GM21367 (cell line): ENCODE measurements at regions not wholly inside any gene's neighbourhood (a gene's known extent, or its start where the extent isn't known, plus 50 kb on each side); places are given as distances from the start of the nearest gene placed in this dataset.
"Not testable (repeated sequence)": the region's sequence is repeated elsewhere in the genome, so short reads cannot be mapped to it uniquely, and the experiment has no call there.

ENCODE experiments used
- ATAC-seq: cut with Tn5 transposase; IDR thresholded peaks from one replicate; pipeline ENCODE4 v1.9.1; 2021; ENCODE audit not compliant: unreplicated experiment

GRCh38 chr11:34756591-34756990 lies 135.7 kb downstream of the EHF start:
- no peak for ATAC-seq

GRCh38 chr11:34755671-34756070 lies 134.8 kb downstream of the EHF start:
- no peak for ATAC-seq

- ATAC-seq: no peak
These were observed 133.4 kb downstream of the EHF start for GRCh38 chr11:34754171-34754823.

- ATAC-seq: no peak
These were observed 130.0 kb downstream of the EHF start for GRCh38 chr11:34750692-34751405.

GRCh38 chr11:34749666-34750659 lies 129.1 kb downstream of the EHF start:
- ATAC-seq: no peak

- ATAC-seq: no peak
These were observed 127.1 kb downstream of the EHF start for GRCh38 chr11:34748036-34748435.

- no peak for ATAC-seq
These were observed 126.4 kb downstream of the EHF start for GRCh38 chr11:34747251-34747650.

GRCh38 chr11:34745195-34745594 lies 124.3 kb downstream of the EHF start:
- ATAC-seq: no peak

GRCh38 chr11:34744511-34744910 lies 123.6 kb downstream of the EHF start:
- no peak for ATAC-seq

GRCh38 chr11:34738237-34738636 lies 117.3 kb downstream of the EHF start:
- ATAC-seq: no peak

GRCh38 chr11:34732831-34733230 lies 111.9 kb downstream of the EHF start:
- no peak for ATAC-seq

- ATAC-seq: no peak
These were observed 110.7 kb downstream of the EHF start for GRCh38 chr11:34731603-34732002.

GRCh38 chr11:34730544-34731295 lies 109.8 kb downstream of the EHF start:
- no peak for ATAC-seq

GRCh38 chr11:34728609-34729008 lies 107.7 kb downstream of the EHF start:
- ATAC-seq: no peak

GRCh38 chr11:34727228-34727737 lies 106.4 kb downstream of the EHF start:
- no peak for ATAC-seq

GRCh38 chr11:34724973-34725372 lies 104.1 kb downstream of the EHF start:
- ATAC-seq: no peak

GRCh38 chr11:34721646-34722045 lies 100.8 kb downstream of the EHF start:
- ATAC-seq: no peak

- no peak for ATAC-seq
These were observed 98.5 kb downstream of the EHF start for GRCh38 chr11:34719303-34719848.

- ATAC-seq: not testable (repeated sequence)
These were observed 92.7 kb downstream of the EHF start for GRCh38 chr11:34713631-34714030.
